LNCaP clone FGC (cell line): ENCODE measurements at regions not wholly inside any gene's neighbourhood (a gene's known extent, or its start where the extent isn't known, plus 50 kb on each side); places are given as distances from the start of the nearest gene placed in this dataset.
A peak's percentile ranks its signal among the peaks of the same experiment; 100 is the strongest.
"Not testable (repeated sequence)": the region's sequence is repeated elsewhere in the genome, so short reads cannot be mapped to it uniquely, and the experiment has no call there.

Experiments
- DNase-seq: peaks from one replicate; pipeline ENCODE4 v3.0.0-alpha.2; 2011; ENCODE audit warnings: low read depth
- H3K4me3 ChIP-seq: 2 replicates; pipeline ENCODE4 v1.5.1; 2011; ENCODE audit warnings: mild to moderate bottlenecking, low read depth, low read length, control low read depth
- CTCF ChIP-seq: IDR thresholded peaks from 2 replicates; pipeline ENCODE4 v1.5.1; 2012; ENCODE audit warnings: mild to moderate bottlenecking; ENCODE audit not compliant: control insufficient read depth, insufficient read depth; ENCODE audit errors: extremely low read depth

- TF ChIP-seq CTCF, result no peak
- no peak overlapping the region for H3K4me3 ChIP-seq
- DNase-seq, result no peak
Observed at GRCh38 chr4:105067946-105068345, 78.7 kb upstream of the TET2 start.

- no peak overlapping the region for H3K4me3 ChIP-seq
- no peak for TF ChIP-seq CTCF
- DNase-seq, result no peak
Observed at GRCh38 chr4:105068516-105068915, 78.2 kb upstream of the TET2 start.

GRCh38 chr4:105072095-105072494 is 74.6 kb upstream of the TET2 start:
- H3K4me3 ChIP-seq, DNase-seq: not testable (repeated sequence)

GRCh38 chr4:105074097-105074496 is 72.6 kb upstream of the TET2 start:
- no peak for TF ChIP-seq CTCF
- no peak for DNase-seq
- H3K4me3 ChIP-seq, result no peak overlapping the region

- DNase-seq, result no peak
- no peak overlapping the region for H3K4me3 ChIP-seq
- TF ChIP-seq CTCF, result no peak
Observed at GRCh38 chr4:105075045-105075444, 71.6 kb upstream of the TET2 start.

GRCh38 chr4:105088110-105088879 is 58.4 kb upstream of the TET2 start:
- no peak overlapping the region for H3K4me3 ChIP-seq
- no peak for DNase-seq
- TF ChIP-seq CTCF, result no peak

GRCh38 chr4:105092356-105092755 is 54.3 kb upstream of the TET2 start:
- DNase-seq, result peak; percentile 54
- H3K4me3 ChIP-seq, result no peak overlapping the region
- no peak for TF ChIP-seq CTCF
